Loucy (cell line): ENCODE measurements at regions not wholly inside any gene's neighbourhood (a gene's known extent, or its start where the extent isn't known, plus 50 kb on each side); places are given as distances from the start of the nearest gene placed in this dataset.

ENCODE experiments used
- CTCF ChIP-seq: fragments of 200-600 bp; sonication (generic); conservative IDR thresholded peaks from 2 replicates; pipeline ENCODE4 v1.5.1; 2014; ENCODE audit warnings: mild to moderate bottlenecking, antibody characterized with exemption, low read length
- EZH2phosphoT487 ChIP-seq: fragments of 200-600 bp; IDR thresholded peaks from 2 replicates; pipeline ENCODE4 v1.6.1; 2018; ENCODE audit warnings: antibody characterized with exemption, mild to moderate bottlenecking, moderate library complexity, borderline replicate concordance

GRCh38 chr12:88753707-88754106 lies 173.4 kb upstream of the KITLG start:
- TF ChIP-seq CTCF (no peak), EZH2phosphoT487 (no peak)
